GM19023 (cell line): ENCODE measurements at regions not wholly inside any gene's neighbourhood (a gene's known extent, or its start where the extent isn't known, plus 50 kb on each side); places are given as distances from the start of the nearest gene placed in this dataset.

ENCODE experiments used
- ATAC-seq: cut with Tn5 transposase; IDR thresholded peaks from one replicate; pipeline ENCODE4 v1.9.1; 2021; ENCODE audit warnings: mild to moderate bottlenecking, moderate library complexity; ENCODE audit not compliant: unreplicated experiment

GRCh38 chr5:67390935-67391334, 194.3 kb upstream of the CD180 start:
- no peak for ATAC-seq

GRCh38 chr5:67383451-67383850, 186.9 kb upstream of the CD180 start:
- ATAC-seq: no peak

DNA sequence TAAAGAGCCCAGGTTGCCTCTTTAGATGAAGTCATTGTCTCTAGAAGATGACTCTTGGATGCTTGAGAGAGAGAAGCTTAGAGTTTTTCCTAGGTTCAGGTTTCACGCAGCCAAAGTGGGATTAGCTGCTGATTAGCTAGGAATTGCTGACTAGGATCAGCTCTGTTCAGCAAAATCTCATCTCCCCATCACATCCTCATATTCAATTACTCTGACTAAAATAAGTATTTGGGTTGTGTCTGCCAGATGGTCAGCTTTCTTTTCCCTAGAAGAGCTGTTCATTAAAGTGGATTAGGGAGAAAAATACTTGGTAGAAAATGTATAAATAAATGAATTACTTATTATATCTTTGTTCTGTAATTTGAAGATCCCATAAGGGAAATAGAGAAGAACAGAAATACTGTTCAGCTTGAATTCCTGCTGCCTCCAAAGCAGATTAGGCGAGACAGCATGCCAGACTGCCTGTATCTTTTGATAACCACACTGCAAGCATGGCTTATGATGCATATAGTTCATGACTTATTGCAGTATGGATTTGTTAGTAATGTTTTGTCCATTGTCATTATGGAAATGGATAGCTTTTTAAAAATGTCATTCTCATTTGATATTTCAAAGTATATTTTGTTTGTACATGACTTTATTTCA, 184.8 kb upstream of the CD180 start:
- no peak for ATAC-seq

DNA sequence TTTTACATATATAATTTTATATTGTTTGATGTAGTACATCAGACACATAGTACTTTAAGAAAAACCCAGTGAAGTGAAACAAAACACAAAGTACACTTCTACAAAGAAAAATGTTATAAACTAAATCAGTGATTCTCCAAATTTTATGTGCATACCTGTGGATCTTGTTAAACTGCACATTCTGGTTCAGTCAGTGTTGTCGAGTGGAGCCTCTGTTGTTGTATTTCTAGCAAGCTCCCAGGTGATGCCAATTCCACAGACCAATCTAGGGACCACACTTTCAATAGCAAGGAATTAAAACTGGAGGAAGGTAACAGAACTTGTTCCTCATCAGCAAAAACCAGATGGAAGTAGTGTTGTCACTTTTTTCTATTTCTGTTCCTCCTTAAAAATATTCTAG, 183.8 kb upstream of the CD180 start:
- ATAC-seq: no peak

GRCh38 chr5:67379753-67380152, 183.2 kb upstream of the CD180 start:
- no peak for ATAC-seq

- no peak for ATAC-seq
Measured at GRCh38 chr5:67378256-67378655, 181.7 kb upstream of the CD180 start.

DNA sequence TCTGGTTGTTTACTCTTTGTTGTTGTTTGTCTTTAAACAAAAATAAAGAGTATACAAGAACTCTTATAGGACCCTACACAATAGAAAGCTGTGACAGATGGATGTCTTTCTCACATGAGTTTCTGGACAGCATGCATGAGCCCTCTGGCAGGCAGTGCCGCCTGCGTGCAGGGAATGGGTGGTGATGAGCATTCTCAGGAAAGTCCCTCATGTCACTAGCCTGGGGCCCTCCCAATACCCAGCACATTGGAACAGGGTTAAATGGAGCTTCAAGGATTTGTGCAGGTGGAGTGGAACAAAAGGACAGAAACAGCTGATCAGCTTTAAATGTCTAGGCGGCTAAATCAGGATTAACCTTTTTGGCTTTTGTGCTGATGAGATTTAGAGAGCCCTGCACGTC, 181.0 kb upstream of the CD180 start:
- ATAC-seq: no peak

GRCh38 chr5:67375606-67376005, 179.0 kb upstream of the CD180 start:
- no peak for ATAC-seq

DNA sequence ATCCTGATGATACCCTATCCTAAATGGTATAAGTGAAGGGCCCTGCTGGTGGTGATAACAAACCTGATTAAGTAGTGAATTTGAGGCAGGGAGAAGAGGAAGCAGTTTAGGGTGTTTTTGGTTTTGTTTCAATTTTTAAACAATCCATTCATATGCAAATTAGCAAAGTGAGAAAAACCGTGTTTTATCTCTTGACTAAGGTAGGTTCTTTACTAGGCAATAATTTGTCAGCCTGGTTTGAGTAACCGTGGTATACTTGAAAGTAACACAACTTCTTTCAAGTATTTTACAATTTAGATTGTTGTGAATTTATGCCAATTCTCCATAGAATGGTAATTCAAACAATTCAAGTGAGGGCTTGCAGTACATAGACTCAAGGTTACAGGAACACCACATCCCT, 177.8 kb upstream of the CD180 start:
- ATAC-seq: no peak

DNA sequence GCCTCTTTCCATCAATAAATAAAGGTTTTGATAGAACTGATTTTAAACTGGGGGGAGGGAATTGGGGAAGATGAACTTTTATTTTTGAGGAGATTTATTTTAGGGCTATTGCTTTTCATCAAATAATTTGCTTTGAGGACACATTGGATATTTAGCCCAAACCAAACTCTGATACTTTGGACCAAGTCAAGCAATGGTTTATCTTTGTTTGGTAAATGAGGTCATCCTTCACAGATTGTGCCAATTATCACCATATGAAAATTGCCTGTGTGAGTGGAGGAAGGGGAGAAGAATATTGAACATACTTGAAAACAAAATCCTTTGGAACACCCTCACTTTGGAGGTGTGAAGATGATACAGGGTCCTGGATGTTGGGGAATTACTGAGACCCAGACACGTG, 176.9 kb upstream of the CD180 start:
- ATAC-seq: no peak

- ATAC-seq: no peak
Measured at GRCh38 chr5:67372887-67373286, 176.3 kb upstream of the CD180 start.

DNA sequence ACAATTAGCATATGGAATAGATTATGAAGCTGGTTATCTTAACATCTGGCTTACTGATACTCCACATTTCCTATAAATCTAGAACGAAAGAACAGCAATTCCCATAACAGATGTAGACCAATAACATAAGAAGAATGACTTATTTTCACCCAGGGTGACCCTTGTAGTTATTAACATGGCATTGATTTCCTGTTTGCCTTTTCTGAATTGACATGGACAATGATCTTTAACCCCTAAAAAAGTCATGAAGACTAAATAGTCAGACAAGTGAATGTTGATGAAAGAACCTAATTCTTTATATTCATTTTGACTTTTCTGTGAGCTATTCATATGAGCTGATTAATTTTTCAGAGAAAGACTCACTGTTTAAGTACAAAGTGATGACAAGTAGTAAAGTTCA, 175.3 kb upstream of the CD180 start:
- ATAC-seq: no peak

DNA sequence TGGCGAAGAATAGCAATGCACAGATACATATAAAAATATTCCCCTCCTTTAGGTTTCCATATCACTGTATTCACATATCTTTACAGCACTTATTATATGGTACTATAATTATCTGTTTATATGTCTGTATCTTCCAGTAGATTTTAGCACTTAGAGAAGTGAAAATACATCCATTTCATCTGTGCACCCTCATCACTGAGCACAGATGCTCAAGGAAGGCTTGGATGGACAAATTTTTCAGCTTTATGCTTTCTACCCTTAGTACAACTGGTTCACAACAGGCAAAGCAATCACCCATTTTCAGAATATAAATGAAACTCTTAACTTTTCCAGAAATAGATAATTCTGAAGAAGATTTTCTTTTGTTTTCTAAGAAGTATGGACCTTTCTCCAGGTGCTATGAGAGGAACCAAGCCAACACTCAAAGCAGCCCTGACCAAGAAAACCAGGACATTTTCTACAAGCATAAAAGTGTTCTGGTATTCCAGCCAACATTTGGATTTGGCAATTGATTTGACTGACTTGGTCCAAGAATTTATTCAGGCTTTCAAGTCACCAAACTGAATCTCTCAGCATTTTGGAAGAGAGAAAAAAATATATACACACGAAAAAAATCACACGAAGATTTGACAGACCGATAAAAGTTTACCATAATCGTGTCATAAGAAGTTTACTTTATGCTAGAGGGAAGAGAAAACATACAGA, 170.2 kb upstream of the CD180 start:
- no peak for ATAC-seq

DNA sequence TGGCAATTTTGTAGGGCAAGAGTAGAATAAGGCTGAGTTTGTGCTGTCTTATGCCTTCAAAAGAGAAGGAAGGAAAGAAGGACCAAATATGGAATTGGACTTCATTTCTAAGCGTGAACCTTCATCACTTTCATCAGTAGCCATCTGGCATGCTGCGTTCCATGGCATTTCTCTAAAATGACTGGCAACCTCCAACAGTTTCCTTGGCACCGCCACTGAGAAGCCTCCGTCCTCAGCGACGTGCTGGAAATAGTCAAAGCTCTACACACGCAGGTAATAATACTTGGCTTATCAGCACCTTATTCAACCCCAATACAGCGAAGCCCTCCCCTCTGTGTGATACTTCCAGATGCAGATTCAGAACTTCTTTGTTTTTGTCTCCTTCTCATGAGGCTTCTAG, 169.7 kb upstream of the CD180 start:
- ATAC-seq: no peak

DNA sequence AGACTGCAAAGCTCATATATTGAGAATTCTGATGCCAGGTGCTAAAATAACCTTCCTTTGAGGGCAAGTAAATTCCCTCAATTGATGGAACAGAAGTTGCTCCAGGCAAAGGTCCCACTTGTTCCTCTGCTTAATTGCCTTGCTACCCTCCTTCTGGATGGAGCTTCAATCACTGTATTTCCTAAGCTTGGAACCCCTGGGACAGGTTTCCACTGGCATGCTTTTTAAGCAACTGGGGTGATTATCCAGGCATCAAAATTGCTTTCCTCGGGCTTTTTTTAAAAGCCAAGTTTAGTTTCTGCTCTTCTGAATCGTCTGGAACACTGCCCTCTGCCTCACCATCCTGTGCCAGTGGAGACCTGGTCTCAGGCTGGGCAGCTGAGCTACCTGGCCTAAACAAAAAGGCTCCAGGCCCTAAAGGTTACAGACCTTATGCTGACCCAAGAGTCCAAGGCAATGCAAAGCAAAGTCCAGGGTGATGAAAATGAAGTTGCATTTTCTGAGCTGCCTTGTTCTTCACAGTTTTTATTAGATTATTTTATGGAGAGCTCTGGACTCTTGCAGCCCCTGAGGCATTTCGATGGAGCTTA, 167.9 kb upstream of the CD180 start:
- no peak for ATAC-seq

GRCh38 chr5:67363963-67364362, 167.4 kb upstream of the CD180 start:
- no peak for ATAC-seq

GRCh38 chr5:67363180-67363709, 166.6 kb upstream of the CD180 start:
- no peak for ATAC-seq

DNA sequence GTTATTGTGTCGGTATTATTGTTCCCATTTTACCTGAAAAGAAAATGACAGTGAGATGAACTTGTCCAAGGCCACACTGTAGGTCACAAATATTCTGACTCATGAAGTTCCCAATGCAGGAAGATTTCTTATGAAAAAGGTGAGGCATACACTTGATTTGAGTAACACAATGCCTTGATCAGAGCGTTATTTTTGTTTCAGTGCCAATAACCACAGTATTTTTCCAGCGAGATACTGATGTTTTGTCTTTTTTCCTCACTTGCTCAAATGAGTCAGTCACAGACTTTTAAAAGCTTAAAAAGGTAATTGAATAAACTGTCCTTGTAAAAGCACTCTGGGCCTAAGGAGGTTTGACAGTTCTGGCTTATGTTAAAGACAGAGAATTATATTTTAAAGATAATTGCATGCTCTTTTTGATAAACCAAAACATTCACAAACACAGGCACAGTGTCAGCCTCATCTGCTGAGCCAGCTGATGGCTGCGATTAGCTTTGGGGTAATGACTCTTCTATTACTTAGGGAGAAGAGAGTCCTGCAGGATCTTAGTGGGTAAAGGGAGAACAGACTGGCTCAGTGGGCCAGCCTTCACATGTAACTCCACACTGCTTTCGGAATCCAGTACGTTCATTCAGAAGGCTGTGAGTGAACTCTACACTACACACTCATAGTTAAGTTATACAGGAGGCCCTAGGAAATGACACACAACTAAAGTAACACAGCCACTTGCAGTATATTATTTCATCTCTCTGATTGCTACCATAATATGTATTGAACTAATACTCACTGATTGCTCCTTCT, 165.5 kb upstream of the CD180 start:
- ATAC-seq: no peak

DNA sequence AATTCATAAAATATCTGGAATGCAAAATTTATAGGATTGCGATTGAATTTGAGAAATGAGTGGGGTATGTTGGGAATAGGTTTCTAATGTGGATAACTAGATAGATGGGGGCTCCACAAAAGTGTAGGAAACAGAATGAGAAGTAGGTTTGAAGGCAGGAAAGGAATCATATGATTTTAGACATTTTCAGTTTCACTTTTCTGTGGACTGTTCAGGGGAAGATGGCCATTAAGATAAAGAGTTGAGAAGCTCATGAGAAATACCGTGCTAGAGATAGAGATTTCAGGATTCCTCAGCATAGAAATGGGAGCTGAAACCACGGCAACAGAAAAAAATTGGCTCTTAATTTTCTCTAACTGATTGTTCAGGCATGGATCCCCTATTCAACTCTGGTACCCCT, 163.4 kb upstream of the CD180 start:
- no peak for ATAC-seq

GRCh38 chr5:67358186-67358585, 161.6 kb upstream of the CD180 start:
- ATAC-seq: no peak

- no peak for ATAC-seq
Measured at GRCh38 chr5:67355120-67355713, 158.6 kb upstream of the CD180 start.
